PFSK-1 (cell line): ENCODE measurements at regions not wholly inside any gene's neighbourhood (a gene's known extent, or its start where the extent isn't known, plus 50 kb on each side); places are given as distances from the start of the nearest gene placed in this dataset.

Source experiments
- FOXP2 ChIP-seq: optimal IDR thresholded peaks from 2 replicates; pipeline ENCODE3; 2011; ENCODE audit warnings: borderline replicate concordance, control low read depth, inconsistent platforms; ENCODE audit not compliant: insufficient read depth; ENCODE audit errors: extremely low read length, extremely low read depth
- POLR2AphosphoS5 ChIP-seq: IDR thresholded peaks from 2 replicates; pipeline ENCODE4 v1.6.1; 2012; ENCODE audit warnings: low read depth, mild to moderate bottlenecking, control low read depth, low read length, moderate library complexity
- REST ChIP-seq, 2 experiments: IDR thresholded peaks; 2 replicates each; pipeline versions ENCODE4 v1.6.1 to v1.8.0; 2011 to 2012; ENCODE audit warnings: low read depth in 2 of 2, low read length in 2 of 2, control low read depth in 1 of 2, inconsistent platforms in 1 of 2, mild to moderate bottlenecking in 1 of 2, moderate library complexity in 1 of 2; ENCODE audit not compliant: insufficient read depth in 1 of 2
- SIN3A ChIP-seq: IDR thresholded peaks from 2 replicates; pipeline ENCODE4 v1.6.1; 2012; ENCODE audit warnings: mild to moderate bottlenecking, low read length, moderate library complexity, borderline replicate concordance; ENCODE audit not compliant: insufficient read depth

DNA sequence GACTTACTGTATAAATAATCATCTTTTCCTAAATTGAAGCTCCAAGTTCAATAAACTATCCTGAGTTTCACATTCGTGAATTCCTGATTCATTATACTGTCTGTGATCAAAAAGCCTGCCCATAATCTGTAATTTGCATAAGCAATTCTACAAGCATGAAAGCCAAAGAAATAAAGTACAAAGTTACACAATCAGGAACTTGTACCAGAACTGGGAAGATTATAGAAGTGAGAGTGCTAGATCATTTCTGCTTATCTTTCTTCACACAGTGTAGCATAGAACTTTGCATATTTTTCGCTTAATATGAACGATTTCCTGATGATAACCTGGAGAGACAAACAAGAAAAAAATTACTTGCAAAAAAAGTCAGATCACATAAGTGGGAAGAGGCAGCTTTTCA is 308.2 kb downstream of the C12orf50 start:
- TF ChIP-seq REST (IDR thresholded peaks at IDR 0.05; ENCODE audit: insufficient read depth in 1 of 2, low read depth in 2 of 2, low read length in 2 of 2) (no peak), SIN3A (no peak), POLR2AphosphoS5 (no peak), FOXP2 (no peak)
